Prostate gland (tissue), 2 donors: ENCODE measurements at regions not wholly inside any gene's neighbourhood (a gene's known extent, or its start where the extent isn't known, plus 50 kb on each side); places are given as distances from the start of the nearest gene placed in this dataset.

Experiments used
- POLR2AphosphoS5 ChIP-seq: sonication (generic); formaldehyde crosslinking; IDR thresholded peaks from one replicate; pipeline ENCODE4 v1.6.1; 2017; ENCODE audit warnings: antibody characterized with exemption
- TF ChIP-seq, protein P1 (sequence below), 4 experiments: fragments of 200-600 bp in 2 of 4; fragments of 450-650 bp in 2 of 4; sonication (generic) in 2 of 4; IDR thresholded peaks; 1 replicate in 3 of 4; 2 replicates in 1 of 4; pipeline ENCODE4 v1.5.1; 2016 to 2019; ENCODE audit warnings: antibody characterized with exemption in 4 of 4, mild to moderate bottlenecking in 2 of 4, moderate library complexity in 2 of 4

- TF ChIP-seq, protein P1, sequence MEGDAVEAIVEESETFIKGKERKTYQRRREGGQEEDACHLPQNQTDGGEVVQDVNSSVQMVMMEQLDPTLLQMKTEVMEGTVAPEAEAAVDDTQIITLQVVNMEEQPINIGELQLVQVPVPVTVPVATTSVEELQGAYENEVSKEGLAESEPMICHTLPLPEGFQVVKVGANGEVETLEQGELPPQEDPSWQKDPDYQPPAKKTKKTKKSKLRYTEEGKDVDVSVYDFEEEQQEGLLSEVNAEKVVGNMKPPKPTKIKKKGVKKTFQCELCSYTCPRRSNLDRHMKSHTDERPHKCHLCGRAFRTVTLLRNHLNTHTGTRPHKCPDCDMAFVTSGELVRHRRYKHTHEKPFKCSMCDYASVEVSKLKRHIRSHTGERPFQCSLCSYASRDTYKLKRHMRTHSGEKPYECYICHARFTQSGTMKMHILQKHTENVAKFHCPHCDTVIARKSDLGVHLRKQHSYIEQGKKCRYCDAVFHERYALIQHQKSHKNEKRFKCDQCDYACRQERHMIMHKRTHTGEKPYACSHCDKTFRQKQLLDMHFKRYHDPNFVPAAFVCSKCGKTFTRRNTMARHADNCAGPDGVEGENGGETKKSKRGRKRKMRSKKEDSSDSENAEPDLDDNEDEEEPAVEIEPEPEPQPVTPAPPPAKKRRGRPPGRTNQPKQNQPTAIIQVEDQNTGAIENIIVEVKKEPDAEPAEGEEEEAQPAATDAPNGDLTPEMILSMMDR (IDR thresholded peaks at IDR 0.05), result no peak
- no peak for TF ChIP-seq POLR2AphosphoS5
Observed at GRCh38 chr9:135402048-135402738, 77.4 kb upstream of the PPP1R26 start.
